Epithelial cell of prostate (primary cell): ENCODE measurements at regions not wholly inside any gene's neighbourhood (a gene's known extent, or its start where the extent isn't known, plus 50 kb on each side); places are given as distances from the start of the nearest gene placed in this dataset.
A peak's percentile ranks its signal among the peaks of the same experiment; 100 is the strongest.
"Not testable (repeated sequence)": the region's sequence is repeated elsewhere in the genome, so short reads cannot be mapped to it uniquely, and the experiment has no call there.

Source experiments
- DNase-seq: peaks from one replicate; pipeline ENCODE4 v3.0.0-alpha.2; 2011; ENCODE audit warnings: low read depth, low spot score
- H3K27ac ChIP-seq: fragments of 450-650 bp; 2 replicates; pipeline ENCODE4 v1.5.1; 2017; ENCODE audit warnings: mild to moderate bottlenecking

GRCh38 chr1:89436856-89437255 lies 73.0 kb downstream of the GBP6 start:
- DNase-seq: no peak
- no peak overlapping the region for H3K27ac ChIP-seq

- H3K27ac ChIP-seq, DNase-seq: not testable (repeated sequence)
Measured at GRCh38 chr1:89438301-89438700, 74.4 kb downstream of the GBP6 start.

GRCh38 chr1:89440911-89441310 lies 77.1 kb downstream of the GBP6 start:
- DNase-seq: no peak
- H3K27ac ChIP-seq: no peak overlapping the region

GRCh38 chr1:89444791-89445190 lies 79.8 kb upstream of the LRRC8B start:
- no peak overlapping the region for H3K27ac ChIP-seq

GRCh38 chr1:89451011-89451410 lies 73.6 kb upstream of the LRRC8B start:
- peak overlapping the region; percentile 16 for H3K27ac ChIP-seq

More at GRCh38 chr1:89444791-89445190, 79.8 kb upstream of the LRRC8B start:
- no peak for DNase-seq

GRCh38 chr1:89453123-89453972 lies 71.3 kb upstream of the LRRC8B start:
- H3K27ac ChIP-seq: peak overlapping the region; percentile 80
- peak; percentile 87 for DNase-seq

More at GRCh38 chr1:89451011-89451410, 73.6 kb upstream of the LRRC8B start:
- peak; percentile 40 for DNase-seq

- DNase-seq: peak; percentile 41
- peak overlapping the region; percentile 80 for H3K27ac ChIP-seq
Measured at GRCh38 chr1:89454845-89455521, 69.6 kb upstream of the LRRC8B start.

GRCh38 chr1:89457046-89457445 lies 67.6 kb upstream of the LRRC8B start:
- DNase-seq: no peak

GRCh38 chr1:89459081-89459480 lies 65.5 kb upstream of the LRRC8B start:
- DNase-seq: no peak
- no peak overlapping the region for H3K27ac ChIP-seq

More at GRCh38 chr1:89457046-89457445, 67.6 kb upstream of the LRRC8B start:
- no peak overlapping the region for H3K27ac ChIP-seq

GRCh38 chr1:89460325-89460724 lies 64.3 kb upstream of the LRRC8B start:
- no peak overlapping the region for H3K27ac ChIP-seq
- no peak for DNase-seq

GRCh38 chr1:89462250-89462649 lies 62.4 kb upstream of the LRRC8B start:
- DNase-seq: no peak

GRCh38 chr1:89464008-89464407 lies 60.6 kb upstream of the LRRC8B start:
- DNase-seq: no peak
- no peak overlapping the region for H3K27ac ChIP-seq

More at GRCh38 chr1:89462250-89462649, 62.4 kb upstream of the LRRC8B start:
- H3K27ac ChIP-seq: no peak overlapping the region

GRCh38 chr1:89465201-89465600 lies 59.4 kb upstream of the LRRC8B start:
- DNase-seq: peak; percentile 88

GRCh38 chr1:89466307-89466930 lies 58.2 kb upstream of the LRRC8B start:
- peak overlapping the region; percentile 39 for H3K27ac ChIP-seq
- DNase-seq: peak; percentile 46

More at GRCh38 chr1:89465201-89465600, 59.4 kb upstream of the LRRC8B start:
- H3K27ac ChIP-seq: peak overlapping the region; percentile 39

- no peak for DNase-seq
- H3K27ac ChIP-seq: no peak overlapping the region
Measured at GRCh38 chr1:89472253-89472652, 52.4 kb upstream of the LRRC8B start.

- DNase-seq: no peak
- H3K27ac ChIP-seq: no peak overlapping the region
Measured at GRCh38 chr1:89472886-89473417, 51.7 kb upstream of the LRRC8B start.
